ENCODE measurements at regions not wholly inside any gene's neighbourhood (a gene's known extent, or its start where the extent isn't known, plus 50 kb on each side); places are given as distances from the start of the nearest gene placed in this dataset.
"Not testable (repeated sequence)": the region's sequence is repeated elsewhere in the genome, so short reads cannot be mapped to it uniquely, and the experiment has no call there.

- Histone ChIP-seq H3K9ac (ENCODE audit: low read length) (no peak overlapping the region), H4K20me1 (ENCODE audit: low read length) (no peaks in the 10 kb centered on the region), H3K9me2 (replicated peaks; ENCODE audit: low read length) (no peaks in the 10 kb centered on the region), H3K4me1 (ENCODE audit: insufficient read depth, low read length) (peaks cover 7% of the 10 kb centered on the region), H3K79me2 (ENCODE audit: low read length) (no peaks in the 10 kb centered on the region), H3K9me3 (ENCODE audit: low read length) (no peaks in the 10 kb centered on the region), H3K27ac (ENCODE audit: low read length) (no peak overlapping the region), H2AFZ (ENCODE audit: low read length) (no peak overlapping the region), H3K4me2 (ENCODE audit: low read length) (no peak overlapping the region), H3F3A (ENCODE audit: low read length, unreplicated experiment) (no peaks in the 10 kb centered on the region), H3K36me3 (ENCODE audit: low read depth, low read length) (no peaks in the 10 kb centered on the region), H3K27me3 (ENCODE audit: low read length) (peaks cover 47% of the 10 kb centered on the region), H3K4me3 (ENCODE audit: low read length) (no peak overlapping the region)
- no TSS peak for BruUV-seq (replicated peaks)
- no peak for DNase-seq
- POLR2A ChIA-PET (ENCODE audit: unreplicated experiment) = no interaction called here
- intact Hi-C loops (cut with micrococcal nuclease) = no loop called here
- TF ChIP-seq EZH2phosphoT487 (IDR thresholded peaks at IDR 0.05; ENCODE audit: borderline replicate concordance, low read length) (no peak), EZH2 (IDR thresholded peaks at IDR 0.05; ENCODE audit: low read length, unreplicated experiment) (no peak), CTCF (conservative IDR thresholded peaks at IDR 0.05; ENCODE audit: low read depth, low read length) (no peak)
- CTCF ChIA-PET = no interaction called here
- ATAC-seq = no peak
Measured at GRCh38 chr1:229864686-229865230, 202.3 kb upstream of the GALNT2 start.

DNA sequence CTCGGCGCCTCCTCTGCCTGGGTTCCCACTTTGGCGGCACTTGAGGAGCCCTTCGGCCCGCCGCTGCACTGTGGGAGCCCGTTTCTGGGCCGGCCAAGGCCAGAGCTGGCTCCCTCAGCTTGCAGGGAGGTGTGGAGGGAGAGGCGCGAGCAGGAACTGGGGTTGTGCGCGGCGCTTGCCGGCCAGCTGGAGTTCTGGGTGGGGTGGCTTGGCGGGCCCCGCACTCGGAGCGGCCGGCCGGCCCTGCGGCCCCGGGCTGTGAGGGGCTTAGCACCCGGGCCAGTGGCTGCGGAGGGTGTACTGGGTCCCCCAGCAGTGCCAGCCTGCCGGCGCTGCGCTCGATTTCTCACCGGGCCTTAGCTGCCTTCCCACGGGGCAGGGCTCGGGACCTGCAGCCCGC, 201.7 kb upstream of the GALNT2 start:
- H3K36me3 ChIP-seq (ENCODE audit: low read depth, low read length); H3K4me3 ChIP-seq (ENCODE audit: low read length); POLR2A ChIA-PET (ENCODE audit: unreplicated experiment); CTCF ChIA-PET; H3F3A ChIP-seq (ENCODE audit: low read length, unreplicated experiment); BruUV-seq (replicated peaks); DNase-seq; H3K9me2 ChIP-seq (replicated peaks; ENCODE audit: low read length); H3K27ac ChIP-seq (ENCODE audit: low read length); H3K79me2 ChIP-seq (ENCODE audit: low read length); H3K9me3 ChIP-seq (ENCODE audit: low read length); H3K4me1 ChIP-seq (ENCODE audit: insufficient read depth, low read length); ATAC-seq; H3K4me2 ChIP-seq (ENCODE audit: low read length); H4K20me1 ChIP-seq (ENCODE audit: low read length); H3K9ac ChIP-seq (ENCODE audit: low read length); intact Hi-C loops (cut with micrococcal nuclease); H2AFZ ChIP-seq (ENCODE audit: low read length): not testable (repeated sequence)
- peaks cover 42% of the 10 kb centered on the region for H3K27me3 ChIP-seq (ENCODE audit: low read length)

DNA sequence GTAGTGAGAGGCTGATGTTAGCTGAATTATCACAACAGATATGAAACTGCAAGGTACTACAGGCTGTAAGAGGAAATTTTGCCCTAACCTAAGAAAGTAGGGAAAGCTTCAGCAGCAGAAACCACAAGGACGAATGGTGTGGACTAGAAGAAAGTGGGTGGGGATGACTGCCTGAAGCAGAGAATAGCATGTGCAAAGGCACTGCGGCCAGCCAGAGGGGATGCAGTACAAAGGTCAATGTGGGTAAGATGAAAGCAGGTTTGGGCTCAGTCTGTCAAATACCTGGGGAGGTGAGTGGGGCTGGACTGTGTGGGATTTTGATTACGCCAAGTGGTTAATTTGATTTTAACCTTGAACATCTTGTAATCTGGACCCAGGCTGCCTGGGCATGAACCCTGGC, 199.3 kb upstream of the GALNT2 start:
- intact Hi-C loops (cut with micrococcal nuclease) = no loop called here
- no peak overlapping the region for H3K4me3 ChIP-seq (ENCODE audit: low read length)
- ChIA-PET CTCF (no interaction called here), POLR2A (ENCODE audit: unreplicated experiment) (no interaction called here)
- no peak overlapping the region for H3K4me2 ChIP-seq (ENCODE audit: low read length)
- no peaks in the 10 kb centered on the region for H3K36me3 ChIP-seq (ENCODE audit: low read depth, low read length)
- TF ChIP-seq EZH2 (IDR thresholded peaks at IDR 0.05; ENCODE audit: low read length, unreplicated experiment) = no peak
- TF ChIP-seq CTCF (conservative IDR thresholded peaks at IDR 0.05; ENCODE audit: low read depth, low read length) = no peak
- no peak for TF ChIP-seq EZH2phosphoT487 (IDR thresholded peaks at IDR 0.05; ENCODE audit: borderline replicate concordance, low read length)
- peaks cover 25% of the 10 kb centered on the region for H3K27me3 ChIP-seq (ENCODE audit: low read length)
- H3K9me3 ChIP-seq (ENCODE audit: low read length) = no peaks in the 10 kb centered on the region
- H3K9me2 ChIP-seq (replicated peaks; ENCODE audit: low read length) = no peaks in the 10 kb centered on the region
- no peaks in the 10 kb centered on the region for H4K20me1 ChIP-seq (ENCODE audit: low read length)
- no peak overlapping the region for H2AFZ ChIP-seq (ENCODE audit: low read length)
- H3K27ac ChIP-seq (ENCODE audit: low read length) = no peak overlapping the region
- BruUV-seq (replicated peaks) = no TSS peak
- DNase-seq (no peak), ATAC-seq (no peak)
- no peaks in the 10 kb centered on the region for H3F3A ChIP-seq (ENCODE audit: low read length, unreplicated experiment)
- no peaks in the 10 kb centered on the region for H3K79me2 ChIP-seq (ENCODE audit: low read length)
- no peak overlapping the region for H3K9ac ChIP-seq (ENCODE audit: low read length)
- H3K4me1 ChIP-seq (ENCODE audit: insufficient read depth, low read length) = peaks cover 10% of the 10 kb centered on the region
